NT2/D1 (cell line): ENCODE measurements at regions not wholly inside any gene's neighbourhood (a gene's known extent, or its start where the extent isn't known, plus 50 kb on each side); places are given as distances from the start of the nearest gene placed in this dataset.

Source experiments
- SUZ12 ChIP-seq: IDR thresholded peaks from 2 replicates; pipeline ENCODE4 v1.6.1; 2011; ENCODE audit not compliant: insufficient read length, insufficient read depth; ENCODE audit errors: extremely low read depth
- YY1 ChIP-seq: IDR thresholded peaks from 2 replicates; pipeline ENCODE4 v1.6.1; 2011; ENCODE audit not compliant: insufficient read length, insufficient read depth
- ZNF274 ChIP-seq: IDR thresholded peaks from 2 replicates; pipeline ENCODE4 v1.6.1; 2011; ENCODE audit warnings: mild to moderate bottlenecking, low read depth, low read length

DNA sequence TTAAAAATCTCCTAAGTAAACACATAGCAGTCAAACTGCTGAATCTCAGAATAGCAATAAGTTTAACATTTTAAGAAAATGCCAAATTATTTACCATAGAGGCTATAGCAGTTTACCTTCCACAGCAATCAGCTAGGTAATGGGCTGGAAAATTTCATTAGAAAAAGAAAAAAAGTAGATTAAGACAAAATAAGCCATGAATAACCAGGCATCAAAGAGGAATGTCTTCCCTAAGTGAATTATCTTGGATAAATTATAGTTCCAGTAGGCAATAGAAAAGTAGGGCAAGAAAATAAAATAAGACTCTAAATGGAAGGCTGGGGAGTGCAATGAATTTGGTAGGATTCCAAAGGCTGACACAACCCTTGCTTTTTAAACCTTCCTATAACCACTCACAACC, 722.8 kb downstream of the TRAM1L1 start:
- no peak for TF ChIP-seq ZNF274
- TF ChIP-seq YY1: no peak
- TF ChIP-seq SUZ12: no peak
